GM06990 (cell line): ENCODE measurements at regions not wholly inside any gene's neighbourhood (a gene's known extent, or its start where the extent isn't known, plus 50 kb on each side); places are given as distances from the start of the nearest gene placed in this dataset.

ENCODE experiments used
- DNase-seq: peaks from one replicate; pipeline ENCODE4 v3.0.0-alpha.2; 2011; ENCODE audit not compliant: insufficient read length; ENCODE audit errors: extremely low read depth
- H3K27me3 ChIP-seq: replicated peaks from 2 replicates; pipeline ENCODE4 v1.6.0; 2011; ENCODE audit warnings: low read length; ENCODE audit not compliant: control insufficient read depth, insufficient read depth
- H3K36me3 ChIP-seq: 2 replicates; pipeline ENCODE4 v1.5.1; 2011; ENCODE audit warnings: low read length; ENCODE audit not compliant: control insufficient read depth, insufficient read depth
- H3K4me3 ChIP-seq: replicated peaks from 2 replicates; pipeline ENCODE4 v1.5.1; 2011; ENCODE audit warnings: low read depth, mild to moderate bottlenecking, control low read depth, low read length
- TF ChIP-seq, protein P1 (sequence below): IDR thresholded peaks from 2 replicates; pipeline ENCODE4 v1.5.1; 2011; ENCODE audit warnings: low read length, control low read depth, mild to moderate bottlenecking, inconsistent platforms; ENCODE audit not compliant: insufficient read depth, poor library complexity, severe bottlenecking

DNA sequence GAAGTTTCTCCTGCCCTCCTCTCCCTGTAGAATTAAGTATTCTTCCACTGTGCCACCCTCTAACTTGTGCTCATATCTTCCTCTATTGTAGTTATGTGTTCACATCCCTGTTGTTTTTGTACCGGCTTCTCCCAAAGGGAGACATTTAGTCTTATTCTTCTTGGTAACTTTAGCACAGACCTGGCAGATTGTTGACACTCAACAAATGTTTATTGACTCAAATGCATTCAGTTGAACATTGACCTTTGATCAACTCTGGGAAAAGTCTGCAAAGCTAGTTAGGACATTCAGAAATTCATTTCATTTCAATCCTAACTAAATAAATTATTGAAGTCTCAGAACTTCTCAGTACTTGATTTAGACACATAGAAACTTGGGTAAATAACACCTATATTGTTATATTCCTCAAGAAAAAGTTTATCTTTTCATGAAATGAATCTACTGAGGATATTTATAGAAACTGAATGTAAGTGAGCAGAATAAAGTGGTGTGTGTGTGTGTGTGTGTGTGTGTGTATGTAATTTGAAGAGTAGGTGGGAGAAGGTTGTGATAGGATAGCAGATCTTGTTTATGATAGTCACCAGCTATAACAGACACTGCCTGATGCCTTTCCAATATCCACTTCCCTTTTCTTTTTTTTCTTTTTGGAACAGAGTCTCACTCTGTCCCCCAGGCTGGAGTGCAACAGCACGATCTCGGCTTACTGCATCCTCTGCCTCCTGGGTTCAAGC is 872.4 kb upstream of the CXADR start:
- Histone ChIP-seq H3K36me3 (no peaks in the 10 kb centered on the region), H3K4me3 (no peak overlapping the region), H3K27me3 (no peaks in the 10 kb centered on the region)
- TF ChIP-seq, protein P1, sequence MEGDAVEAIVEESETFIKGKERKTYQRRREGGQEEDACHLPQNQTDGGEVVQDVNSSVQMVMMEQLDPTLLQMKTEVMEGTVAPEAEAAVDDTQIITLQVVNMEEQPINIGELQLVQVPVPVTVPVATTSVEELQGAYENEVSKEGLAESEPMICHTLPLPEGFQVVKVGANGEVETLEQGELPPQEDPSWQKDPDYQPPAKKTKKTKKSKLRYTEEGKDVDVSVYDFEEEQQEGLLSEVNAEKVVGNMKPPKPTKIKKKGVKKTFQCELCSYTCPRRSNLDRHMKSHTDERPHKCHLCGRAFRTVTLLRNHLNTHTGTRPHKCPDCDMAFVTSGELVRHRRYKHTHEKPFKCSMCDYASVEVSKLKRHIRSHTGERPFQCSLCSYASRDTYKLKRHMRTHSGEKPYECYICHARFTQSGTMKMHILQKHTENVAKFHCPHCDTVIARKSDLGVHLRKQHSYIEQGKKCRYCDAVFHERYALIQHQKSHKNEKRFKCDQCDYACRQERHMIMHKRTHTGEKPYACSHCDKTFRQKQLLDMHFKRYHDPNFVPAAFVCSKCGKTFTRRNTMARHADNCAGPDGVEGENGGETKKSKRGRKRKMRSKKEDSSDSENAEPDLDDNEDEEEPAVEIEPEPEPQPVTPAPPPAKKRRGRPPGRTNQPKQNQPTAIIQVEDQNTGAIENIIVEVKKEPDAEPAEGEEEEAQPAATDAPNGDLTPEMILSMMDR = no peak
- no peak for DNase-seq

DNA sequence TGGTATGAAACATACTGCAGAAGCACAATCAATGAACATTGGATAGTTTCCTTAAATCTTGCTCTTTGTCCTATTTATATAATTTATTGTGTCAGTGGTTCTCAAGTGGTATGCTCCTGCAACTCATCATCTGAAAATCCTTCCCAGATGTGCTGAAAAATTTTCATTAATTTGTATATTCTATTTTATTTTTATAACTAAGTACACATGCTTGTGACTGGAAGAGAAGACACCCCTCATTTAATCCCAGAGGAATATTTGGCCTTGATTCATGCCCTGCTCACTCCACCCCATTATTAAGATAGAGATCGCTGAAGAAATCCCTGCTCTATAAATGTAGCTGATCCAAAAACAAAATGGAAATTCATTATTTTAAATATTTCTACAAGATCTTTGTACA is 870.5 kb upstream of the CXADR start:
- no peak for DNase-seq
- H3K4me3 ChIP-seq = no peak overlapping the region
- TF ChIP-seq, protein P1 = no peak

DNA sequence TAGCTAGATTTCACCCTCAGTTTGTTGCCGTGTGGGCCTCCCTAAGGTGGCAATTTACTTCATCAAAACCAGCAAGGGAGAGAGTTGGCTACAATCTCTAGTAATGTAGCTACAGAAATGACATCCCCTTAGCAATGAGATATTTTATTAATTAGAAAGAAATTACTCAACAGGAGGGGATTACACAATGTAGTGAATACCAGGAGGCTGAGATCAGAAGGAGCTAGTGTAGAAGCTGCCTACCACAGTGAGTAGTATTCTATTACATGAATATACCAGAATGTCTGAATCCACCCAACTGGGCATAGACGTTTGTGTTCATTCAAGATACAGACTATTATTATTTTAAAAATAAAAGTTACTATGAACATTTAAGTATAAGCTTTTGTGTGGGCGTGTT is 868.2 kb upstream of the CXADR start:
- Histone ChIP-seq H3K27me3 (no peaks in the 10 kb centered on the region), H3K4me3 (no peak overlapping the region), H3K36me3 (no peaks in the 10 kb centered on the region)
- DNase-seq = no peak
- TF ChIP-seq, protein P1 = no peak

More for the DNA sequence above, 870.5 kb upstream of the CXADR start:
- Histone ChIP-seq H3K36me3 (no peaks in the 10 kb centered on the region), H3K27me3 (no peaks in the 10 kb centered on the region)

DNA sequence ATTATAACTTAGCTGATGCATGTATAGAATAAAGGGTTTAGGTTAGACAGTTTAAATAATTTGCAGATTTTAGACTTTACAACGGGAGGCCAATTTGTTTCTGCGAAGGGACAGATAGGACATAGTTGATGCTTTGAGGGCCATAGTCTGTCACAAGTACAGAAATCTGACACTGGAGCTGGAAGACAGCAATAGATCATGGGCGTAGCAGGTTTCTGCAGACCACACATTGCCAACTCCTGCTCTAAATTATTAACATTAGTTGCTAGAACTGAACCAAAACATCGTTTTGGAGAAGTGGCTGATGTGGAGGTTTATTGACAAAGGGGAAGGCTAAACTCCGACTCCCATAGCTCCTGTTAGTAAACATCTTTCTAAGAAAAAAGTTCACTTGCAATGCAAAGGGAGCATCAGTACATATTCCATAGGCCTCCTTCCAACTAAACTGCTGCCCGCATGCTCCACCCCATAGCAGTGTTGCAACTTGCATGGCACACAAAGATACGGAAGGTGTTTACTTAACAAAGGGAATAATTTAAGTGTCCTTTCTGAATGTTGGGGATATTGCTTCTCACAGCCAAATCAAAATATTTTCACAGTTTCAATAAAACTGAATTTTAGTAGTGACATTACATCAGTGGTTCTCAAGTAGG is 862.0 kb upstream of the CXADR start:
- Histone ChIP-seq H3K36me3 (no peaks in the 10 kb centered on the region), H3K4me3 (no peak overlapping the region), H3K27me3 (no peaks in the 10 kb centered on the region)
- TF ChIP-seq, protein P1 = no peak
- no peak for DNase-seq

- H3K36me3 ChIP-seq = no peaks in the 10 kb centered on the region
- TF ChIP-seq, protein P1 = no peak
- no peak overlapping the region for H3K4me3 ChIP-seq
- H3K27me3 ChIP-seq = no peaks in the 10 kb centered on the region
- DNase-seq = no peak
These were observed 860.9 kb upstream of the CXADR start for GRCh38 chr21:16651956-16652355.
